VCaP (cell line): ENCODE measurements at regions not wholly inside any gene's neighbourhood (a gene's known extent, or its start where the extent isn't known, plus 50 kb on each side); places are given as distances from the start of the nearest gene placed in this dataset.
"Not testable (repeated sequence)": the region's sequence is repeated elsewhere in the genome, so short reads cannot be mapped to it uniquely, and the experiment has no call there.

Experiments
- H3K27ac ChIP-seq: fragments of 450-650 bp; 2 replicates; pipeline ENCODE4 v1.5.1; 2017
- CTCF ChIP-seq: fragments of 450-650 bp; conservative IDR thresholded peaks from 2 replicates; pipeline ENCODE4 v1.5.1; 2017; ENCODE audit warnings: mild to moderate bottlenecking, moderate library complexity

- TF ChIP-seq CTCF, result no peak
- H3K27ac ChIP-seq, result no peak overlapping the region
Observed at GRCh38 chr15:23764306-23764705, 77.2 kb upstream of the NDN start.

GRCh38 chr15:23764716-23765115, 77.6 kb upstream of the NDN start:
- no peak for TF ChIP-seq CTCF
- H3K27ac ChIP-seq, result no peak overlapping the region

GRCh38 chr15:23766779-23767178, 79.7 kb upstream of the NDN start:
- H3K27ac ChIP-seq, result not testable (repeated sequence)

- no peak overlapping the region for H3K27ac ChIP-seq
- no peak for TF ChIP-seq CTCF
Observed at GRCh38 chr15:23773093-23773492, 86.0 kb upstream of the NDN start.

- TF ChIP-seq CTCF, result no peak
Observed at GRCh38 chr15:23787346-23788105, 100.4 kb upstream of the NDN start.

GRCh38 chr15:23793191-23793680, 106.1 kb upstream of the NDN start:
- TF ChIP-seq CTCF, result no peak

More at GRCh38 chr15:23787346-23788105, 100.4 kb upstream of the NDN start:
- H3K27ac ChIP-seq, result no peak overlapping the region

GRCh38 chr15:23797747-23798446, 110.8 kb upstream of the NDN start:
- H3K27ac ChIP-seq, result no peak overlapping the region
- TF ChIP-seq CTCF, result no peak

More at GRCh38 chr15:23793191-23793680, 106.1 kb upstream of the NDN start:
- H3K27ac ChIP-seq, result no peak overlapping the region

- no peak for TF ChIP-seq CTCF
- no peak overlapping the region for H3K27ac ChIP-seq
Observed at GRCh38 chr15:23801881-23802280, 114.8 kb upstream of the NDN start.

GRCh38 chr15:23802896-23803435, 115.9 kb upstream of the NDN start:
- not testable (repeated sequence) for H3K27ac ChIP-seq
